SK-N-SH (cell line): ENCODE measurements at regions not wholly inside any gene's neighbourhood (a gene's known extent, or its start where the extent isn't known, plus 50 kb on each side); places are given as distances from the start of the nearest gene placed in this dataset.
"Not testable (repeated sequence)": the region's sequence is repeated elsewhere in the genome, so short reads cannot be mapped to it uniquely, and the experiment has no call there.

Source experiments
- CTCF ChIA-PET: fragments of 300-600, 350-600 bp; formaldehyde crosslinking; extraction: SDS; loops from one replicate; lab custom pipeline; 2021; lab: Yijun Ruan, JAX
- POLR2A ChIA-PET: fragments of 350-600 bp; sonication (Branson Sonifier 250); formaldehyde crosslinking; extraction: SDS; loops from one replicate; lab custom pipeline; 2020; ENCODE audit warnings: antibody characterized with exemption, inconsistent platforms; lab: Yijun Ruan, JAX
- DNase-seq: peaks from one replicate; pipeline ENCODE4 v3.0.0; 2012
- H2AFZ ChIP-seq: fragments of 200-600 bp; sonication (generic); 2 replicates; pipeline ENCODE4 v1.8.1; 2016; ENCODE audit warnings: antibody characterized with exemption, mild to moderate bottlenecking, low read depth
- H3F3A ChIP-seq: fragments of 200-600 bp; sonication (generic); replicated peaks from 2 replicates; pipeline ENCODE3; 2016; ENCODE audit warnings: antibody characterized with exemption, mild to moderate bottlenecking; ENCODE audit not compliant: insufficient read depth
- H3K27ac ChIP-seq, 2 experiments: fragments of 200-500 bp in 1 of 2; fragments of 200-600 bp in 1 of 2; sonication (Bioruptor generic) in 1 of 2; sonication (generic), shearing (Covaris generic) in 1 of 2; 2 replicates each; pipeline versions ENCODE4 v1.5.1 to v1.6.1; 2014 to 2016; ENCODE audit warnings: low read depth in 2 of 2, inconsistent platforms in 1 of 2, low read length in 1 of 2, mild to moderate bottlenecking in 1 of 2, mixed read lengths in 1 of 2
- H3K27me3 ChIP-seq: fragments of 200-600 bp; sonication (generic), shearing (Covaris generic); 2 replicates; pipeline ENCODE4 v1.6.1; 2016; ENCODE audit warnings: mixed run types; ENCODE audit not compliant: insufficient read depth
- H3K36me3 ChIP-seq, 2 experiments: fragments of 200-500 bp in 1 of 2; fragments of 200-600 bp in 1 of 2; sonication (Bioruptor generic) in 1 of 2; sonication (generic) in 1 of 2; replicated peaks in 1 of 2; 2 replicates each; pipeline versions ENCODE3 to v1.5.1; 2014 to 2016; ENCODE audit warnings: low read length in 1 of 2, mild to moderate bottlenecking in 1 of 2; ENCODE audit not compliant: insufficient read depth in 2 of 2, control insufficient read depth in 1 of 2
- H3K4me1 ChIP-seq, 2 experiments: fragments of 200-500 bp in 1 of 2; fragments of 200-600 bp in 1 of 2; sonication (Bioruptor generic) in 1 of 2; sonication (generic), shearing (Covaris generic) in 1 of 2; 2 replicates each; pipeline versions ENCODE4 v1.5.1 to v1.6.1; 2014 to 2016; ENCODE audit warnings: low read depth in 1 of 2, low read length in 1 of 2, mixed run types in 1 of 2; ENCODE audit not compliant: insufficient read depth in 2 of 2, control insufficient read depth in 1 of 2
- H3K4me2 ChIP-seq: fragments of 200-600 bp; sonication (generic), shearing (Covaris generic); 2 replicates; pipeline ENCODE4 v1.6.1; 2017; ENCODE audit warnings: mixed run types
- H3K4me3 ChIP-seq, 2 experiments: fragments of 200-500 bp in 1 of 2; fragments of 200-600 bp in 1 of 2; sonication (Bioruptor generic) in 1 of 2; sonication (generic), shearing (Covaris generic) in 1 of 2; 2 replicates each; pipeline versions ENCODE4 v1.5.1 to v1.8.1; 2014 to 2016; ENCODE audit warnings: low read depth in 2 of 2, inconsistent platforms in 1 of 2, low read length in 1 of 2, mild to moderate bottlenecking in 1 of 2, mixed read lengths in 1 of 2, moderate library complexity in 1 of 2
- H3K79me2 ChIP-seq: fragments of 200-600 bp; sonication (generic); 2 replicates; pipeline ENCODE4 v1.8.1; 2017; ENCODE audit warnings: mild to moderate bottlenecking; ENCODE audit not compliant: insufficient read depth
- H3K9ac ChIP-seq: fragments of 200-600 bp; sonication (generic); 2 replicates; pipeline ENCODE4 v1.6.1; 2017; ENCODE audit warnings: mixed run types
- H3K9me2 ChIP-seq: fragments of 200-600 bp; sonication (generic); 2 replicates; pipeline ENCODE4 v1.6.1; 2017; ENCODE audit warnings: mixed run types
- H3K9me3 ChIP-seq: fragments of 200-600 bp; sonication (generic); 2 replicates; pipeline ENCODE4 v1.6.1; 2017; ENCODE audit warnings: mixed run types, mild to moderate bottlenecking, moderate library complexity
- H4K20me1 ChIP-seq: fragments of 200-600 bp; sonication (generic); 2 replicates; pipeline ENCODE4 v1.6.1; 2017; ENCODE audit warnings: mild to moderate bottlenecking, mixed run types; ENCODE audit not compliant: insufficient read depth
- CHD2 ChIP-seq: fragments of 150-350 bp; IDR thresholded peaks from 2 replicates; pipeline ENCODE4 v1.6.1; 2018; ENCODE audit warnings: low read length; ENCODE audit not compliant: partially characterized antibody
- EZH2phosphoT487 ChIP-seq: fragments of 200-600 bp; sonication (generic); IDR thresholded peaks from 2 replicates; pipeline ENCODE4 v1.6.1; 2017; ENCODE audit warnings: low read depth, mixed run types, mild to moderate bottlenecking, antibody characterized with exemption, moderate library complexity, borderline replicate concordance
- FOSL2 ChIP-seq: IDR thresholded peaks from 2 replicates; pipeline ENCODE4 v1.4.0; 2012; ENCODE audit warnings: low read depth, mild to moderate bottlenecking, moderate library complexity, borderline replicate concordance
- FOXM1 ChIP-seq: IDR thresholded peaks from 2 replicates; pipeline ENCODE4 v1.4.0; 2012; ENCODE audit warnings: low read depth, mild to moderate bottlenecking
- JUND ChIP-seq: IDR thresholded peaks from 2 replicates; pipeline ENCODE4 v1.4.0; 2012
- MAX ChIP-seq: IDR thresholded peaks from 2 replicates; pipeline ENCODE4 v1.4.0; 2012; ENCODE audit warnings: low read depth
- PBX3 ChIP-seq: IDR thresholded peaks from 2 replicates; pipeline ENCODE4; 2012
- REST ChIP-seq: IDR thresholded peaks from 2 replicates; pipeline ENCODE4 v1.6.1; 2012; ENCODE audit warnings: mild to moderate bottlenecking, low read depth, low read length, moderate library complexity
- RFX5 ChIP-seq: IDR thresholded peaks from 2 replicates; pipeline ENCODE4 v1.6.1; 2012; ENCODE audit warnings: mild to moderate bottlenecking, improper control_type of control experiment, low read length
- RXRA ChIP-seq: IDR thresholded peaks from 2 replicates; pipeline ENCODE4 v1.4.0; 2012; ENCODE audit warnings: low read depth, mild to moderate bottlenecking, borderline replicate concordance
- SIN3A ChIP-seq: IDR thresholded peaks from 2 replicates; pipeline ENCODE4 v1.6.1; 2012; ENCODE audit warnings: low read depth, mild to moderate bottlenecking, low read length, moderate library complexity, borderline replicate concordance
- TAF1 ChIP-seq: IDR thresholded peaks from 2 replicates; pipeline ENCODE4 v1.6.1; 2012; ENCODE audit warnings: low read depth, mild to moderate bottlenecking, low read length, moderate library complexity, borderline replicate concordance
- USF2 ChIP-seq: fragments of 150-350 bp; IDR thresholded peaks from 2 replicates; pipeline ENCODE4 v1.6.1; 2017; ENCODE audit warnings: antibody characterized with exemption, low read length, low read depth, borderline replicate concordance
- YY1 ChIP-seq: IDR thresholded peaks from 2 replicates; pipeline ENCODE4 v1.4.0; 2012; ENCODE audit warnings: low read depth, mild to moderate bottlenecking
- WGBS: methylation state at CpG from one replicate; pipeline ENCODE4 v1.1.6; 2017; ENCODE audit warnings: low lambda C conversion rate; 5-methylcytosine and 5-hydroxymethylcytosine counted together

- H3K27me3 ChIP-seq = no peaks in the 10 kb centered on the region
- no peaks in the 10 kb centered on the region for H3K36me3 ChIP-seq
- H3K4me1 ChIP-seq = no peaks in the 10 kb centered on the region; a peak in 2 of 4 replicates
- H3K9me3 ChIP-seq = no peaks in the 10 kb centered on the region
- TF ChIP-seq RXRA (no peak), YY1 (no peak), MAX (no peak), USF2 (no peak), CHD2 (no peak), FOXM1 (no peak), SIN3A (no peak), PBX3 (no peak)
- TF ChIP-seq, all 33 proteins: peak for 0
- H2AFZ ChIP-seq = no peak overlapping the region
- no peaks in the 10 kb centered on the region for H3K9me2 ChIP-seq
- POLR2A ChIA-PET = no interaction called here
- no peak overlapping the region for H3K27ac ChIP-seq
- no peak for DNase-seq
- H3K9ac ChIP-seq = no peak overlapping the region
- no peak overlapping the region for H3K4me2 ChIP-seq
- H3K4me3 ChIP-seq = no peak overlapping the region
- no peaks in the 10 kb centered on the region for H3F3A ChIP-seq
- WGBS = 60% methylated on average over 1 of the region's 1 CpG
- no peaks in the 10 kb centered on the region for H4K20me1 ChIP-seq
- H3K79me2 ChIP-seq = no peaks in the 10 kb centered on the region
- CTCF ChIA-PET = interaction anchor here (0.9 kb wide), 1 partner anchor 13 kb away, joined by 3 read pairs; no protein-coding TSS in a partner anchor
These were observed 588.7 kb upstream of the MBL2 start for GRCh38 chr10:53361281-53361680.

GRCh38 chr10:53358978-53359377 is 586.4 kb upstream of the MBL2 start:
- CTCF ChIA-PET, H3K9me2 ChIP-seq, H3K4me1 ChIP-seq, H3K4me3 ChIP-seq, H3K79me2 ChIP-seq, H3K36me3 ChIP-seq, H3K27me3 ChIP-seq, H3K9me3 ChIP-seq, H3K9ac ChIP-seq, H3K27ac ChIP-seq, H4K20me1 ChIP-seq, H3K4me2 ChIP-seq, H3F3A ChIP-seq, H2AFZ ChIP-seq, DNase-seq, POLR2A ChIA-PET: not testable (repeated sequence)
- 58% methylated on average over 4 of the region's 4 CpGs for WGBS

GRCh38 chr10:53358536-53358935 is 586.0 kb upstream of the MBL2 start:
- ChIA-PET CTCF (no interaction called here), POLR2A (no interaction called here)
- Histone ChIP-seq H3F3A (no peaks in the 10 kb centered on the region), H3K36me3 (no peaks in the 10 kb centered on the region), H4K20me1 (no peaks in the 10 kb centered on the region), H2AFZ (no peak overlapping the region), H3K9ac (no peak overlapping the region), H3K27me3 (no peaks in the 10 kb centered on the region), H3K27ac (no peak overlapping the region), H3K9me3 (no peaks in the 10 kb centered on the region), H3K4me3 (no peak overlapping the region), H3K9me2 (no peaks in the 10 kb centered on the region), H3K79me2 (no peaks in the 10 kb centered on the region), H3K4me1 (no peaks in the 10 kb centered on the region; a peak in 1 of 4 replicates), H3K4me2 (no peak overlapping the region)
- no peak for DNase-seq
- 69% methylated on average over 4 of the region's 4 CpGs for WGBS
- TF ChIP-seq EZH2phosphoT487 = no peak
- no peak for TF ChIP-seq CHD2
- no peak for TF ChIP-seq YY1
- TF ChIP-seq FOSL2 = no peak
- no peak for TF ChIP-seq REST
- no peak for TF ChIP-seq JUND
- TF ChIP-seq RFX5 = no peak
- no peak for TF ChIP-seq TAF1
